H1 (cell line): ENCODE measurements at regions not wholly inside any gene's neighbourhood (a gene's known extent, or its start where the extent isn't known, plus 50 kb on each side); places are given as distances from the start of the nearest gene placed in this dataset.

Experiments used
- ASH2L ChIP-seq: fragments of 200-600, 300-600 bp; sonication (generic); IDR thresholded peaks from one replicate; pipeline ENCODE4 v1.7.1; 2017; ENCODE audit warnings: low read length
- CTBP2 ChIP-seq: IDR thresholded peaks from 2 replicates; pipeline ENCODE4 v1.7.0; 2011; ENCODE audit warnings: borderline replicate concordance, mild to moderate bottlenecking, moderate library complexity, mixed read lengths, low read length; ENCODE audit not compliant: insufficient read depth, insufficient read length
- EP300 ChIP-seq, 2 experiments: IDR thresholded peaks; 1 replicate in 1 of 2; 2 replicates in 1 of 2; pipeline ENCODE4 v1.6.1; 2011 to 2012; ENCODE audit warnings: low read depth in 2 of 2, low read length in 2 of 2, mild to moderate bottlenecking in 2 of 2, borderline replicate concordance in 1 of 2, inconsistent platforms in 1 of 2, moderate library complexity in 1 of 2
- GABPA ChIP-seq: IDR thresholded peaks from 2 replicates; pipeline ENCODE4 v1.6.1; 2011; ENCODE audit warnings: mild to moderate bottlenecking, low read length, moderate library complexity, borderline replicate concordance; ENCODE audit not compliant: insufficient read depth
- POLR2AphosphoS5 ChIP-seq: IDR thresholded peaks from 2 replicates; pipeline ENCODE4 v1.6.1; 2011; ENCODE audit warnings: low read depth, low read length
- RAD21 ChIP-seq, 2 experiments: IDR thresholded peaks in 1 of 2; conservative IDR thresholded peaks in 1 of 2; 2 replicates each; pipeline ENCODE4 v1.6.1; 2011; ENCODE audit warnings: low read depth in 2 of 2, low read length in 2 of 2, improper control_type of control experiment in 1 of 2, inconsistent platforms in 1 of 2, mild to moderate bottlenecking in 1 of 2, moderate library complexity in 1 of 2
- SRF ChIP-seq: IDR thresholded peaks from 2 replicates; pipeline ENCODE4 v1.6.1; 2011; ENCODE audit warnings: mild to moderate bottlenecking, low read depth, low read length, moderate library complexity
- TAF1 ChIP-seq: IDR thresholded peaks from 2 replicates; pipeline ENCODE4 v1.6.1; 2011; ENCODE audit warnings: mild to moderate bottlenecking, low read depth, low read length
- TF ChIP-seq, protein P1 (sequence below): IDR thresholded peaks from 2 replicates; pipeline ENCODE4 v1.6.1; 2011; ENCODE audit warnings: low read depth, mild to moderate bottlenecking, low read length; ENCODE audit not compliant: insufficient read depth
- TF ChIP-seq, protein P2 (sequence below): IDR thresholded peaks from 2 replicates; pipeline ENCODE4 v1.6.1; 2012; ENCODE audit warnings: low read length, inconsistent platforms

- TF ChIP-seq SRF (no peak), RAD21 (IDR thresholded peaks at IDR 0.05 in 1 of 2, conservative IDR thresholded peaks at IDR 0.05 in 1 of 2; ENCODE audit: low read depth in 2 of 2, low read length in 2 of 2) (no peak), EP300 (IDR thresholded peaks at IDR 0.05; ENCODE audit: borderline replicate concordance in 1 of 2, low read depth in 2 of 2, low read length in 2 of 2) (no peak), ASH2L (no peak), POLR2AphosphoS5 (no peak), GABPA (no peak), CTBP2 (no peak), TAF1 (no peak)
- TF ChIP-seq, protein P1, sequence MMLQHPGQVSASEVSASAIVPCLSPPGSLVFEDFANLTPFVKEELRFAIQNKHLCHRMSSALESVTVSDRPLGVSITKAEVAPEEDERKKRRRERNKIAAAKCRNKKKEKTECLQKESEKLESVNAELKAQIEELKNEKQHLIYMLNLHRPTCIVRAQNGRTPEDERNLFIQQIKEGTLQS: no peak
- TF ChIP-seq, protein P2, sequence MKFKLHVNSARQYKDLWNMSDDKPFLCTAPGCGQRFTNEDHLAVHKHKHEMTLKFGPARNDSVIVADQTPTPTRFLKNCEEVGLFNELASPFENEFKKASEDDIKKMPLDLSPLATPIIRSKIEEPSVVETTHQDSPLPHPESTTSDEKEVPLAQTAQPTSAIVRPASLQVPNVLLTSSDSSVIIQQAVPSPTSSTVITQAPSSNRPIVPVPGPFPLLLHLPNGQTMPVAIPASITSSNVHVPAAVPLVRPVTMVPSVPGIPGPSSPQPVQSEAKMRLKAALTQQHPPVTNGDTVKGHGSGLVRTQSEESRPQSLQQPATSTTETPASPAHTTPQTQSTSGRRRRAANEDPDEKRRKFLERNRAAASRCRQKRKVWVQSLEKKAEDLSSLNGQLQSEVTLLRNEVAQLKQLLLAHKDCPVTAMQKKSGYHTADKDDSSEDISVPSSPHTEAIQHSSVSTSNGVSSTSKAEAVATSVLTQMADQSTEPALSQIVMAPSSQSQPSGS: no peak
- TF ChIP-seq, all 59 proteins: peak for 0
These were observed 209.7 kb upstream of the POU1F1 start (continued) for GRCh38 chr3:87486115-87486514.
